HG03280 (cell line): ENCODE measurements at regions not wholly inside any gene's neighbourhood (a gene's known extent, or its start where the extent isn't known, plus 50 kb on each side); places are given as distances from the start of the nearest gene placed in this dataset.

ENCODE experiments used
- ATAC-seq: cut with Tn5 transposase; IDR thresholded peaks from one replicate; pipeline ENCODE4 v1.9.1; 2021; ENCODE audit warnings: mild to moderate bottlenecking, moderate library complexity; ENCODE audit not compliant: unreplicated experiment

- ATAC-seq = no peak
Measured at GRCh38 chr2:217189131-217189530, 329.3 kb upstream of the TNP1 start.

- ATAC-seq = no peak
Measured at GRCh38 chr2:217186668-217187159, 326.9 kb upstream of the TNP1 start.

- no peak for ATAC-seq
Measured at GRCh38 chr2:217186152-217186551, 326.3 kb upstream of the TNP1 start.

- ATAC-seq = no peak
Measured at GRCh38 chr2:217185265-217185995, 325.6 kb upstream of the TNP1 start.

GRCh38 chr2:217184242-217184641 is 324.4 kb upstream of the TNP1 start:
- ATAC-seq = no peak

- ATAC-seq = no peak
Measured at GRCh38 chr2:217183471-217183870, 323.6 kb upstream of the TNP1 start.

- no peak for ATAC-seq
Measured at GRCh38 chr2:217182926-217183325, 323.1 kb upstream of the TNP1 start.

- ATAC-seq = no peak
Measured at GRCh38 chr2:217181512-217181911, 321.6 kb upstream of the TNP1 start.

- ATAC-seq = no peak
Measured at GRCh38 chr2:217179854-217180253, 320.0 kb upstream of the TNP1 start.

GRCh38 chr2:217178341-217178740 is 318.5 kb upstream of the TNP1 start:
- ATAC-seq = no peak

GRCh38 chr2:217177720-217178119 is 317.9 kb upstream of the TNP1 start:
- no peak for ATAC-seq

GRCh38 chr2:217171874-217172273 is 312.0 kb upstream of the TNP1 start:
- ATAC-seq = no peak

- ATAC-seq = no peak
Measured at GRCh38 chr2:217168496-217168895, 308.6 kb upstream of the TNP1 start.

GRCh38 chr2:217167531-217167930 is 307.7 kb upstream of the TNP1 start:
- no peak for ATAC-seq

- no peak for ATAC-seq
Measured at GRCh38 chr2:217166241-217166850, 306.5 kb upstream of the TNP1 start.

- ATAC-seq = no peak
Measured at GRCh38 chr2:217165547-217165946, 305.7 kb upstream of the TNP1 start.

- no peak for ATAC-seq
Measured at GRCh38 chr2:217163987-217164386, 304.1 kb upstream of the TNP1 start.

- no peak for ATAC-seq
Measured at GRCh38 chr2:217162533-217162932, 302.7 kb upstream of the TNP1 start.

GRCh38 chr2:217160978-217161973 is 301.4 kb upstream of the TNP1 start:
- no peak for ATAC-seq

GRCh38 chr2:217160103-217160743 is 300.4 kb upstream of the TNP1 start:
- no peak for ATAC-seq

GRCh38 chr2:217158928-217159327 is 299.1 kb upstream of the TNP1 start:
- no peak for ATAC-seq
